OCI-LY3 (cell line): ENCODE measurements at regions not wholly inside any gene's neighbourhood (a gene's known extent, or its start where the extent isn't known, plus 50 kb on each side); places are given as distances from the start of the nearest gene placed in this dataset.

Experiments used
- CTCF ChIP-seq: fragments of 200-600, 300-600 bp; sonication (generic); IDR thresholded peaks from 2 replicates; pipeline ENCODE4 v1.5.1; 2014; ENCODE audit warnings: antibody characterized with exemption, low read length, low read depth
- EZH2phosphoT487 ChIP-seq: fragments of 200-600 bp; shearing (Covaris generic); IDR thresholded peaks from 2 replicates; pipeline ENCODE4 v1.6.1; 2018; ENCODE audit warnings: antibody characterized with exemption, mixed run types, low read depth

DNA sequence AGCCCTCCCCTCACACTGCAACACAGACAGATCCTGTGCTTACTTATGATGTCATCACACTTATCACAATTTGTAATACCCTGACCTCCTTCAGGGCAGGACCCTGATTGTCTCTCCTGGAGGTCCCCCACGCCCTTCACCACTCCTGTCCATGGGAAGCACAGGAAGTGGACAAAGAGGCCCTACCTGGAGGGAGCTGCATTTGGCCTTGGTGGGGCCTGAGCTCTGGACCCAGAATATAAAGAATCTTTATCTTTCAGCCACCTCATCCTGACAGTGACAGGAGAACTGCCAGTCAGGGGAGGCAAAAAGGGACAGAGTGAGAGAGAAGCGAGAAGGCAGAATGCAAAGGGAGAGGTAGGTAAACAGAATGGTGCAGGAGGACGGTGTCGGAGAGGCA is 303.4 kb upstream of the N4BP1 start:
- TF ChIP-seq CTCF (no peak), EZH2phosphoT487 (no peak)
